GM12892 (cell line): ENCODE measurements at regions not wholly inside any gene's neighbourhood (a gene's known extent, or its start where the extent isn't known, plus 50 kb on each side); places are given as distances from the start of the nearest gene placed in this dataset.

Experiments
- POLR2A ChIP-seq: IDR thresholded peaks from 2 replicates; pipeline ENCODE4 v1.6.1; 2011; ENCODE audit warnings: low read depth, low read length, control low read depth
- POLR2AphosphoS5 ChIP-seq: IDR thresholded peaks from 2 replicates; pipeline ENCODE4 v1.6.1; 2011; ENCODE audit warnings: low read depth, low read length, control low read depth
- TAF1 ChIP-seq: IDR thresholded peaks from 2 replicates; pipeline ENCODE4 v1.6.1; 2011; ENCODE audit warnings: low read depth, mild to moderate bottlenecking, control low read depth, low read length, borderline replicate concordance

DNA sequence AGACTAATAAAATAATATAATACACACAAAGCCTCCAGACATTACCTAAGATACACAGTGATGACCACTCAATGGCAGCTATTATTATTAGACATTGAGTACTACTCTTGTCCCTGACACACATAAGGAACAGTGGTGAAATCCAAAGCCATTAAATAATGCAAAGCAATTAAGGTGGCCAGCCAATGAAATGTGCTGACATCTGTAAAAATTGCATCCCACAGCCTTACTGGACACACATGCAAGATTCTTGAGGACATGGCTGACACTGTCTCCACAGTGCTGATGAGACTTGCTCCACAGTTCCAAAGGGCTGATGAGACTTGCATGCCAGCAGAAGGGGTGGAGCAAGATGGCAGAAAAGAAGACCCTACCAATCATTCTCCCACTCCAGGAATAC is 447.5 kb downstream of the IRX1 start:
- TF ChIP-seq POLR2A (no peak), POLR2AphosphoS5 (no peak), TAF1 (no peak)
